Type B pancreatic cell (in vitro differentiated cells): ENCODE measurements at regions not wholly inside any gene's neighbourhood (a gene's known extent, or its start where the extent isn't known, plus 50 kb on each side); places are given as distances from the start of the nearest gene placed in this dataset.
A peak's percentile ranks its signal among the peaks of the same experiment; 100 is the strongest.

Source experiments
- DNase-seq: peaks from one replicate; pipeline ENCODE4 v3.0.0; 2021; ENCODE audit warnings: mixed read lengths; ENCODE audit not compliant: unreplicated experiment; ENCODE audit errors: extremely low spot score
- H3K27ac Mint-ChIP-seq: 2 replicates; pipeline ENCODE4 v1.8.0; 2021; ENCODE audit warnings: mild to moderate bottlenecking, mixed read lengths
- H3K27me3 Mint-ChIP-seq: 2 replicates; pipeline ENCODE4 v1.8.0; 2021; ENCODE audit warnings: mixed read lengths
- H3K36me3 Mint-ChIP-seq: 2 replicates; pipeline ENCODE4 v1.8.0; 2021; ENCODE audit warnings: mixed read lengths
- H3K4me1 Mint-ChIP-seq: one replicate; pipeline ENCODE4 v1.8.0; 2021; ENCODE audit warnings: mixed read lengths; ENCODE audit not compliant: unreplicated experiment
- H3K4me3 Mint-ChIP-seq: 2 replicates; pipeline ENCODE4 v1.8.0; 2021; ENCODE audit warnings: mild to moderate bottlenecking, mixed read lengths
- H3K9me3 Mint-ChIP-seq: 2 replicates; pipeline ENCODE4 v1.8.0; 2021; ENCODE audit warnings: mixed read lengths
- TF ChIP-seq, protein P1 (sequence below): fragments of 200-600 bp; sonication (generic); conservative IDR thresholded peaks from 2 replicates; pipeline ENCODE4 v1.5.0; 2021; ENCODE audit warnings: antibody characterized with exemption, mild to moderate bottlenecking

DNA sequence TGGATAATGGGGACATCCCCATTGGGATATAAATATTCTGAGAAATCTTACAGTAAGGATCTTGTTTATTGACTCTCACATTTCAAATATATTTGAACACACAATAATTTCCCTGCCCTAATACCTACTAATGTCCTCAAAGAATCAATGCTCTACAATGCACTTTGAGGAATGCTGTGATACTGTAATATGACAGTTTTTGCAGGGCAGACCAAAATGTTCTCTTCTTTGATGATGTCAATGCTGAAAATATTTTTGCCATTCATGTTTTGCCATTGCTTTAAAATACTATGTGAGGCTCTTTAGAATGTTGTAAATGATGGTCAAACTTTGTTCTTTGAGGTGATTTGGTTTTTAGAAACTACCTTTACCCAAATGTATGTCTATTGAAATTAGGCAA is 594.1 kb downstream of the INHBA start:
- Mint-ChIP-seq H3K36me3 (no peaks in the 10 kb centered on the region), H3K4me1 (peaks cover 13% of the 10 kb centered on the region), H3K9me3 (peaks cover 2% of the 10 kb centered on the region), H3K27me3 (no peaks in the 10 kb centered on the region), H3K4me3 (no peak overlapping the region), H3K27ac (no peak overlapping the region)
- DNase-seq = no peak
- TF ChIP-seq, protein P1, sequence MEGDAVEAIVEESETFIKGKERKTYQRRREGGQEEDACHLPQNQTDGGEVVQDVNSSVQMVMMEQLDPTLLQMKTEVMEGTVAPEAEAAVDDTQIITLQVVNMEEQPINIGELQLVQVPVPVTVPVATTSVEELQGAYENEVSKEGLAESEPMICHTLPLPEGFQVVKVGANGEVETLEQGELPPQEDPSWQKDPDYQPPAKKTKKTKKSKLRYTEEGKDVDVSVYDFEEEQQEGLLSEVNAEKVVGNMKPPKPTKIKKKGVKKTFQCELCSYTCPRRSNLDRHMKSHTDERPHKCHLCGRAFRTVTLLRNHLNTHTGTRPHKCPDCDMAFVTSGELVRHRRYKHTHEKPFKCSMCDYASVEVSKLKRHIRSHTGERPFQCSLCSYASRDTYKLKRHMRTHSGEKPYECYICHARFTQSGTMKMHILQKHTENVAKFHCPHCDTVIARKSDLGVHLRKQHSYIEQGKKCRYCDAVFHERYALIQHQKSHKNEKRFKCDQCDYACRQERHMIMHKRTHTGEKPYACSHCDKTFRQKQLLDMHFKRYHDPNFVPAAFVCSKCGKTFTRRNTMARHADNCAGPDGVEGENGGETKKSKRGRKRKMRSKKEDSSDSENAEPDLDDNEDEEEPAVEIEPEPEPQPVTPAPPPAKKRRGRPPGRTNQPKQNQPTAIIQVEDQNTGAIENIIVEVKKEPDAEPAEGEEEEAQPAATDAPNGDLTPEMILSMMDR = no peak

DNA sequence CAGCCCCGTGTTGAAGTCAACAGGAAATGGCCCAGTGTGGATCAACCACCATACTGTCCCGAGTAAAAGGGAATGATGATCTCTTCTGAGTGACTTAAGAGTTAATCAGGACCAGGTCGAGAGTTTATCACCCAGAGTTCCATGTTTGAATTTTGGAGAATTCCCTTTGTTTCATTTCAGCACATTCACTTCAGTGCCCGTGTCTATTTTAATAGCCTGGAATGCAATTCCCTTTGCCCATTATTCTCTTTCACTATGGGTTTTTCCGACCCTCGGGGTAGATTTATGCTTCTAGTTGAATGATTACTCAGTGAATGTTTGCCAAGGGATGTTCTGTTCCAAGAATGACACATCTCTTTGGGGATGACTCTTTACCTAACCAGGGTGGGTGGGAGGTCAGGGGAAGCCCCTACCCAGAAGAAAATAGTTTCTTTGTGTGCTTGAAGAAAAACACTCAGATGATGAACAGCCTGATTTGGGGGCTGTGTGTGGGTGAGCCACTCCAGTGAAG is 594.9 kb downstream of the INHBA start:
- Mint-ChIP-seq H3K4me3 (peak overlapping the region; percentile 6), H3K27ac (peak overlapping the region; percentile 73), H3K36me3 (peaks cover 4% of the 10 kb centered on the region), H3K4me1 (peaks cover 12% of the 10 kb centered on the region), H3K9me3 (peaks cover 10% of the 10 kb centered on the region), H3K27me3 (no peaks in the 10 kb centered on the region)
- no peak for DNase-seq
- TF ChIP-seq, protein P1 = no peak

DNA sequence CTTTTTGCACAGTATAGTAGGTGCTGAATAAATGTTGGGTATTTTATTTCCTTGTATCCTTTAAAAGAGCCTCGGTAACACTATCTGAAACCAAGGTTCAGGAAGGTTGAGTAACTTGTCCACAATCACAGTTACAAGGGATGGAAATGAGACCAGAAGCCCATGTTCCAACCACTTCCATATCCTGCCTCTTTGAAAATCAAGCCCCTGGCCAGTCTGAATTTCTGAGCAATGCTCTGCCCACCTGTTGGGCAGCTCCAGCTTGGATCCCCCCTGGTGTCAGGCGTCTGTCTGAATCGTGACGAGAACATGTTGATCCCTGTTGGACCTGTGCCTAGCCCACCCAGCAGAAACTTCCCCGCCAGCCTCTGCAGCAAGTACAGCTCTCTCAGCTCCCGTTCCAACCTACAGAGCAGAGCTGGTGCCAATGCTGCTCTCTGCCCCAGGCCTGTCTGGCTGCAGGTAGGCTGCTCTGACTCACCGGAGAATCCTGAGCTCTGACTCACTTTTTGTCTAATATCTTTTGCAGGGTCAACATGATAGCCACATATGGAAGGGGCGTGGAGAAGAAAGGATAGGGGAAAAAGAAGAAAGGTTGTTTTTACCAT is 595.5 kb downstream of the INHBA start:
- H3K4me1 Mint-ChIP-seq = peaks cover 12% of the 10 kb centered on the region
- H3K4me3 Mint-ChIP-seq = peak overlapping the region; percentile 6
- TF ChIP-seq, protein P1 = no peak
- no peaks in the 10 kb centered on the region for H3K27me3 Mint-ChIP-seq
- peak overlapping the region; percentile 73 for H3K27ac Mint-ChIP-seq
- H3K36me3 Mint-ChIP-seq = peaks cover 4% of the 10 kb centered on the region
- H3K9me3 Mint-ChIP-seq = peaks cover 10% of the 10 kb centered on the region
- no peak for DNase-seq

DNA sequence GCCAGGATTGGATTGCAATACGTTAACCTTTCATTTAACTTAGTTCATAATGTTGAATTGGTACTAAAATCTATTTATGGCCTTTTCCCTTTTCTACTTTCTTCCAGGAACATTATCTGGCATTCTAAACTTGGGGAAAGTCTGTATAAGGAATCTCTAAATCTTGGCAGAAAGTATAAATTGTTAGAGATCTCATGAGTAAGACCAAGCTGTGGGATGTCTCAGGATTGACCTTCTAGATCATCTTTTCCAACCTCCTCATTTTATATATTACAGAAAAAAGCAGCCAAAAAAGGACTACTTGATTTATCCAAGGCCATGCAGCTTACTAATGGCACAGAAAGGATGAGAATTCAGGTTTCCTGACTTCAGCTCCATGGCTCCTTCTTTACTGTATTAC is 598.3 kb downstream of the INHBA start:
- H3K27ac Mint-ChIP-seq = no peak overlapping the region
- peaks cover 12% of the 10 kb centered on the region for H3K4me1 Mint-ChIP-seq
- peaks cover 4% of the 10 kb centered on the region for H3K36me3 Mint-ChIP-seq
- H3K9me3 Mint-ChIP-seq = peaks cover 10% of the 10 kb centered on the region
- no peak for DNase-seq
- no peak overlapping the region for H3K4me3 Mint-ChIP-seq
- TF ChIP-seq, protein P1 = no peak
- no peaks in the 10 kb centered on the region for H3K27me3 Mint-ChIP-seq

DNA sequence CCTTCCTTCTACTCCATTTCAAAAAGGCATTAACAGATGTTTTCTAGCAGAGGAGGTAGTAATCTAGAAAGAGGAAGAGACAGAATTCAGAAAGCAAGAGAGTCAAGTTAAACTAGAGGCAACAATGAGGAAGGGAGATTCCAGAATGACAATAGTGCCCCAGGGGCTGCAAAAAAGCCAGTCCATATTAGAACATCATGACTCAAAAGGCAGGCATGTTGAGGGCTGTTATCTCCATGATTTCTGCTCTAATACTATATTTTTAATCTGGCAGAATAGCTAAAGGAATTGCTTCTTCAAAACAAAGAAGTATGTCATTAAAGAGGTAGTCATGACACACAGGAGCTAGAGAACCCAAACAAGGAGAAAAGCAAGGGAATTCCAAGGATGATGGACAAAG is 599.6 kb downstream of the INHBA start:
- DNase-seq = no peak
- H3K4me3 Mint-ChIP-seq = no peak overlapping the region
- peaks cover 14% of the 10 kb centered on the region for H3K9me3 Mint-ChIP-seq
- H3K4me1 Mint-ChIP-seq = peaks cover 12% of the 10 kb centered on the region
- H3K36me3 Mint-ChIP-seq = peaks cover 4% of the 10 kb centered on the region
- TF ChIP-seq, protein P1 = no peak
- H3K27me3 Mint-ChIP-seq = no peaks in the 10 kb centered on the region
- peak overlapping the region; percentile 0 for H3K27ac Mint-ChIP-seq
